Astrocyte (in vitro differentiated cells and primary cell): ENCODE measurements at regions not wholly inside any gene's neighbourhood (a gene's known extent, or its start where the extent isn't known, plus 50 kb on each side); places are given as distances from the start of the nearest gene placed in this dataset.

Experiments
- DNase-seq: peaks from one replicate; pipeline ENCODE4 v3.0.0-alpha.2; 2010; ENCODE audit warnings: low read depth
- FAIRE-seq: peaks from 2 replicates; lab custom pipeline; 2011; peaks lifted over from hg19 to GRCh38; lab: Jason Lieb, UNC
- H2AFZ ChIP-seq: 2 replicates; pipeline ENCODE4 v1.6.0; 2012; ENCODE audit warnings: low read depth, low read length, inconsistent platforms
- H3K27ac ChIP-seq: 2 replicates; pipeline ENCODE4 v1.5.1; 2011; ENCODE audit warnings: low read depth, low read length, inconsistent platforms
- H3K27me3 ChIP-seq: 2 replicates; pipeline ENCODE4 v1.6.0; 2011; ENCODE audit warnings: low read length, inconsistent platforms; ENCODE audit not compliant: insufficient read depth
- H3K36me3 ChIP-seq: 2 replicates; pipeline ENCODE4 v1.5.1; 2011; ENCODE audit warnings: low read length, inconsistent platforms; ENCODE audit not compliant: insufficient read depth
- H3K4me1 ChIP-seq: 2 replicates; pipeline ENCODE4 v1.5.1; 2011; ENCODE audit warnings: low read length, inconsistent platforms; ENCODE audit not compliant: insufficient read depth
- H3K4me2 ChIP-seq: 2 replicates; pipeline ENCODE4 v1.6.0; 2012; ENCODE audit warnings: low read length, inconsistent platforms
- H3K4me3 ChIP-seq: 2 replicates; pipeline ENCODE4 v1.5.1; 2011; ENCODE audit warnings: low read depth, mild to moderate bottlenecking, low read length, inconsistent platforms; ENCODE audit not compliant: insufficient read depth
- H3K79me2 ChIP-seq: 2 replicates; pipeline ENCODE4 v1.6.0; 2012; ENCODE audit warnings: mild to moderate bottlenecking, low read length, inconsistent platforms; ENCODE audit not compliant: insufficient read depth
- H3K9ac ChIP-seq: 2 replicates; pipeline ENCODE4 v1.6.0; 2012; ENCODE audit warnings: mild to moderate bottlenecking, low read length, inconsistent platforms
- H3K9me3 ChIP-seq: 2 replicates; pipeline ENCODE4 v1.5.1; 2012; ENCODE audit warnings: low read depth, mild to moderate bottlenecking, low read length, inconsistent platforms; ENCODE audit not compliant: insufficient read depth
- H4K20me1 ChIP-seq: 2 replicates; pipeline ENCODE4 v1.6.0; 2012; ENCODE audit warnings: low read length, inconsistent platforms; ENCODE audit not compliant: insufficient read depth
- H3K27ac Mint-ChIP-seq: one replicate; pipeline ENCODE4 v1.8.0; 2021; ENCODE audit warnings: mild to moderate bottlenecking, mixed read lengths; ENCODE audit not compliant: unreplicated experiment
- H3K27me3 Mint-ChIP-seq: one replicate; pipeline ENCODE4 v1.8.0; 2021; ENCODE audit warnings: low read depth, mixed read lengths; ENCODE audit not compliant: unreplicated experiment
- H3K36me3 Mint-ChIP-seq: one replicate; pipeline ENCODE4 v1.8.0; 2021; ENCODE audit warnings: low read depth, mixed read lengths; ENCODE audit not compliant: unreplicated experiment
- H3K4me1 Mint-ChIP-seq: one replicate; pipeline ENCODE4 v1.8.0; 2021; ENCODE audit warnings: low read depth, mixed read lengths; ENCODE audit not compliant: unreplicated experiment
- H3K4me3 Mint-ChIP-seq: one replicate; pipeline ENCODE4 v1.8.0; 2021; ENCODE audit warnings: mild to moderate bottlenecking, moderate library complexity, mixed read lengths; ENCODE audit not compliant: unreplicated experiment
- H3K9me3 Mint-ChIP-seq: one replicate; pipeline ENCODE4 v1.8.0; 2021; ENCODE audit warnings: mild to moderate bottlenecking, mixed read lengths; ENCODE audit not compliant: unreplicated experiment
- EZH2 ChIP-seq: IDR thresholded peaks from 2 replicates; pipeline ENCODE4 v1.6.1; 2012; ENCODE audit warnings: mild to moderate bottlenecking, low read length, inconsistent platforms; ENCODE audit not compliant: insufficient read depth
- TF ChIP-seq, protein P1 (sequence below): IDR thresholded peaks from 2 replicates; pipeline ENCODE4 v1.5.1; 2011; ENCODE audit warnings: low read depth, mild to moderate bottlenecking, inconsistent platforms, low read length, moderate library complexity; ENCODE audit not compliant: insufficient read depth

DNA sequence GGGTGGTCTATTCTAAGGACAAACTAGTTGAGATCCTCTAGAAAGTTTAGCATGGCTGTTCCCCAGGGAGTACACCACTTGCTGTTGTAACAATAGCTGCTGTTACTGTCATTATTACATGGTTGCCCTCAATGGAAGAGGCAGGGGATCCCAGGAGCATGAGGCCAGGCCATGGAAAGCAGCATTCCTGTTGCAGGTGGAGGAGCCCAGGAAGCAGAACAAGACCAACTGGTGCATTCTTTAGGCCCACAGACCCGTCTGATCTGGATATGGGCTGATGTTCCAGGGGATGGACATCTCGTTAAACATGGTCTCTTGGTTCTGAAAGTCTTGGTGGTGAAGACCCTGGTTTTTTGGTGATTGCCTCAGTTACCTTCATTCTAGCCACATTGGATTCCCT is 109.2 kb upstream of the WSCD2 start:
- Histone ChIP-seq H3K4me3 (no peak overlapping the region), H3K79me2 (no peaks in the 10 kb centered on the region), H3K9me3 (peaks cover 5% of the 10 kb centered on the region), H3K4me1 (no peaks in the 10 kb centered on the region), H2AFZ (no peak overlapping the region), H3K27ac (no peak overlapping the region), H3K27me3 (no peaks in the 10 kb centered on the region), H3K36me3 (no peaks in the 10 kb centered on the region), H3K4me2 (no peak overlapping the region), H4K20me1 (no peaks in the 10 kb centered on the region), H3K9ac (no peak overlapping the region)
- Mint-ChIP-seq H3K27ac (no peak overlapping the region), H3K9me3 (no peaks in the 10 kb centered on the region), H3K36me3 (no peaks in the 10 kb centered on the region), H3K4me3 (no peak overlapping the region), H3K27me3 (peaks cover 19% of the 10 kb centered on the region), H3K4me1 (peaks cover 1% of the 10 kb centered on the region)
- TF ChIP-seq EZH2: no peak
- TF ChIP-seq, protein P1, sequence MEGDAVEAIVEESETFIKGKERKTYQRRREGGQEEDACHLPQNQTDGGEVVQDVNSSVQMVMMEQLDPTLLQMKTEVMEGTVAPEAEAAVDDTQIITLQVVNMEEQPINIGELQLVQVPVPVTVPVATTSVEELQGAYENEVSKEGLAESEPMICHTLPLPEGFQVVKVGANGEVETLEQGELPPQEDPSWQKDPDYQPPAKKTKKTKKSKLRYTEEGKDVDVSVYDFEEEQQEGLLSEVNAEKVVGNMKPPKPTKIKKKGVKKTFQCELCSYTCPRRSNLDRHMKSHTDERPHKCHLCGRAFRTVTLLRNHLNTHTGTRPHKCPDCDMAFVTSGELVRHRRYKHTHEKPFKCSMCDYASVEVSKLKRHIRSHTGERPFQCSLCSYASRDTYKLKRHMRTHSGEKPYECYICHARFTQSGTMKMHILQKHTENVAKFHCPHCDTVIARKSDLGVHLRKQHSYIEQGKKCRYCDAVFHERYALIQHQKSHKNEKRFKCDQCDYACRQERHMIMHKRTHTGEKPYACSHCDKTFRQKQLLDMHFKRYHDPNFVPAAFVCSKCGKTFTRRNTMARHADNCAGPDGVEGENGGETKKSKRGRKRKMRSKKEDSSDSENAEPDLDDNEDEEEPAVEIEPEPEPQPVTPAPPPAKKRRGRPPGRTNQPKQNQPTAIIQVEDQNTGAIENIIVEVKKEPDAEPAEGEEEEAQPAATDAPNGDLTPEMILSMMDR: no peak
- FAIRE-seq: no peak
- DNase-seq: no peak

DNA sequence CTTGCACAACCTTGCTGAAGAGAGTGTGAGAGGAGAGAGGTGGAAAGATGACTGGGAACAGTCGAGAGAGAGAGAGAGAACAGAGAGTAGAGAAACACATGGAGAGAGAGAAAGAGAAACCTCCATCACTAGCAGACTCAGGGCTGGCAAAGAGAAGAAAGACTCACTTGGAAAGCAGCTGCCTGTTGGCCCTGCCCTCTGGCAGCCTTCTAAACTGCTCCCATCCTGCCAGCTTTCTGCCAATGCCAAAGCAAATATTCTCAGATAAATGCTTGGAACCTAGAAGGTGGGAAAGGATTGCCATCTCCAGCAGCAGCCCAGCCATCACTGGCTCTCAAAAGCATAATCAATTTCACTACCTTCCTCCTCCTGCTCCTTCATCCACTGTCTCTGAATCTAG is 107.9 kb upstream of the WSCD2 start:
- TF ChIP-seq, protein P1: no peak
- no peak for TF ChIP-seq EZH2
- H3K27ac Mint-ChIP-seq: no peak overlapping the region
- FAIRE-seq: no peak

DNA sequence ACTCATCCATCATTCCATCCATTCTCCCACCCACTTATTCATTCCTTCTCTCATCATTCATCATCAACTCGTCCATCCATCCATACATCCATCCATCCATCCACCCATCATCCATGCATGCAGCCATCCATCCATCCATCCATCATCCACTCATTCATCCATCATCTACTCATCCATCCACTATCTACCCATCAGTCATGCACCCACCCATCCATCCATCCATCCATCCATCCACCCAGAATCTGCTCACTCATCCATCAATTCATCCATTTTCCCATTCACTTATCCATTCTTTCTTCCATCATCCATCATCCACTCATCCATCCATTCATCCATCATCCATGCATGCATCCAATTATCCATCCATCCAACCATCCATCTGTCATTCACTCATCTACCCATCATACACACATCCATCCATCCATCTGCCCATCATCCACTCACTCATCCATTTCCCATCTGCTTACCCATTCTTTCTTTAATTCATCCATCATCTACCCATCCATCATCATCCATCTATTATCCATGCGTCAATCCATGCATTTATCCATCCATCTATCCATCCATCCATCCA is 107.1 kb upstream of the WSCD2 start:
- H3K27me3 ChIP-seq: no peaks in the 10 kb centered on the region

More for the DNA sequence above, 107.9 kb upstream of the WSCD2 start:
- Histone ChIP-seq H3K4me3 (no peak overlapping the region), H3K9me3 (peaks cover 5% of the 10 kb centered on the region), H3K9ac (no peak overlapping the region), H3K36me3 (no peaks in the 10 kb centered on the region), H3K4me2 (no peak overlapping the region), H4K20me1 (no peaks in the 10 kb centered on the region), H2AFZ (no peak overlapping the region), H3K27me3 (no peaks in the 10 kb centered on the region), H3K27ac (no peak overlapping the region), H3K79me2 (no peaks in the 10 kb centered on the region), H3K4me1 (no peaks in the 10 kb centered on the region)
- peaks cover 1% of the 10 kb centered on the region for H3K4me1 Mint-ChIP-seq
- no peak for DNase-seq
- H3K9me3 Mint-ChIP-seq: no peaks in the 10 kb centered on the region
- no peak overlapping the region for H3K4me3 Mint-ChIP-seq
- no peaks in the 10 kb centered on the region for H3K36me3 Mint-ChIP-seq
- H3K27me3 Mint-ChIP-seq: peaks cover 25% of the 10 kb centered on the region

More for the DNA sequence above, 107.1 kb upstream of the WSCD2 start:
- Histone ChIP-seq H2AFZ (no peak overlapping the region), H3K4me3 (no peak overlapping the region), H3K4me2 (no peak overlapping the region), H3K9me3 (peaks cover 5% of the 10 kb centered on the region), H3K9ac (no peak overlapping the region), H3K36me3 (no peaks in the 10 kb centered on the region), H3K27ac (no peak overlapping the region), H3K4me1 (no peaks in the 10 kb centered on the region), H3K79me2 (no peaks in the 10 kb centered on the region), H4K20me1 (no peaks in the 10 kb centered on the region)
- Mint-ChIP-seq H3K27ac (no peak overlapping the region), H3K4me1 (peaks cover 1% of the 10 kb centered on the region), H3K4me3 (no peak overlapping the region), H3K27me3 (peaks cover 30% of the 10 kb centered on the region), H3K36me3 (no peaks in the 10 kb centered on the region), H3K9me3 (no peaks in the 10 kb centered on the region)
- DNase-seq: no peak
- no peak for FAIRE-seq
- TF ChIP-seq EZH2: no peak
- TF ChIP-seq, protein P1: no peak
